ENCODE measurements at regions not wholly inside any gene's neighbourhood (a gene's known extent, or its start where the extent isn't known, plus 50 kb on each side); places are given as distances from the start of the nearest gene placed in this dataset.

DNA sequence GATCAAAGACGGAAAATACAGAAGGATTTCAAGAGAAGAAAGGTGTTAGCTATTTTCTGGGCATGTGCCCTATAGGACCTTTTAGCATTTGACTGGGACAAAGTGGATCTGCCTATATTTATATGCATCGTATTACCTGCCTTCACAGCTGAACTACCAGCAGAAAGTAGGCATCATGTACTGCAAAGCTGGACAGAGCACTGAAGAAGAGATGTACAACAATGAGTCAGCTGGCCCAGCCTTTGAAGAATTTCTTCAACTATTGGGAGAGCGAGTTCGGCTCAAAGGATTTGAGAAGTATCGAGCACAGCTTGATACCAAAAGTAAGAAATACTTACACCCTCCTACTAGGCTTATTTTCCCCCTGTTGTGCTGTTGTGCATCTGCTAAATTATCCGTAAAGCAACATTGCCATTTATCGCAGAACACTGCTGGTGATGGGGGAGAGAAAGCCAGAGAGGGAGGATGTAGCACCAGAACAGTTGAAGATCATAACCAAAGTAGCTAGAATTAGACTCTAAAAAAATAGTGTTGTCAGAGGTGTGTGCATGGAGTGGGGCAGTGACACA lies 282.0 kb upstream of the RGS6 start:
- no peaks in the 10 kb centered on the region for H3K27me3 Mint-ChIP-seq (ENCODE audit: low read depth)
- peaks cover 70% of the 10 kb centered on the region for H3K36me3 Mint-ChIP-seq (ENCODE audit: low read depth)
- intact Hi-C loops (cut with micrococcal nuclease): no loop called here
- no peak for DNase-seq (ENCODE audit: low spot score)
- peaks cover 29% of the 10 kb centered on the region for H3K9me3 Mint-ChIP-seq
- H3K4me3 Mint-ChIP-seq (ENCODE audit: low read depth): no peak overlapping the region
- no peak overlapping the region for H3K27ac Mint-ChIP-seq
- H3K4me1 Mint-ChIP-seq (ENCODE audit: low read depth): peaks cover 6% of the 10 kb centered on the region

DNA sequence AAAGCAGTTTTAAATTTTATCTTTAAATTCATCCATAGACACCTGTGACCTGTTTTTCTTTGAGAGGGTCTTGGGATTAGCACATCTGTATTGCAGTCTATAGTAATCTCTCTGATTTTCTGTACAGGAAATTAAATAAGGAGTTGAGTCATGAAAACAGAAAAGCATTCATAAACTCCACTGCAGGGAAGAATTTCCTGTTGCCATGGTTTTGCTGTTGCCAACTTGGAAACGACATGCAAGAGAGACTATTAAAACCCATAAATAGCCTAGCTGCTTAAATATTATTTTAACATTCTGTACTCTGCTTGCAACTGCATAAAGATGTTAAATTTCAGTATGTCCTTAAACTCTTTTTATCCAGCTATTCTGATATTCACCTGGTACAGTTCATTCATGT lies 281.0 kb upstream of the RGS6 start:
- Mint-ChIP-seq H3K27me3 (ENCODE audit: low read depth) (no peaks in the 10 kb centered on the region), H3K27ac (no peak overlapping the region), H3K4me1 (ENCODE audit: low read depth) (peaks cover 11% of the 10 kb centered on the region), H3K36me3 (ENCODE audit: low read depth) (peaks cover 75% of the 10 kb centered on the region), H3K4me3 (ENCODE audit: low read depth) (no peak overlapping the region), H3K9me3 (peaks cover 29% of the 10 kb centered on the region)
- intact Hi-C loops (cut with micrococcal nuclease): no loop called here
- no peak for DNase-seq (ENCODE audit: low spot score)

DNA sequence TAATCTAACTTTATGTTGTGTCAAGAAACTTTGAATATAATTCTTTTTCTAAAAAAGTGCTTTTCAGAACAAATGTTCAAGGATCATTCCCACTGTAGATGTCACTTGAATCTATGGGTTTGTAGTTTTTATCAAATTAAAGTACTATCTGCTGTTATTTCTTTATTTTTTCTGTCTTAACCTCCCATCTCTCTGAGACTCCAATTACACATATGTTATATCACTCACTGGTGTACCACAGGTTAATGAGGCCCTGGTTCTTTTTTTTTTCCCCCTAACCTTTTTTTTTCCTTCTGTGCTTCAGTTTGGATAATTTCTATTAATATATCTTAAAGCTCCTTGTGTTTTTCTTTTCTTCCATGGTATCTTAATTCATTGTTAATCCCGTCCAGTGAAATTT lies 279.9 kb upstream of the RGS6 start:
- no peaks in the 10 kb centered on the region for H3K27me3 Mint-ChIP-seq (ENCODE audit: low read depth)
- DNase-seq (ENCODE audit: low spot score): no peak
- peaks cover 29% of the 10 kb centered on the region for H3K9me3 Mint-ChIP-seq
- intact Hi-C loops (cut with micrococcal nuclease): no loop called here
- H3K36me3 Mint-ChIP-seq (ENCODE audit: low read depth): peaks cover 67% of the 10 kb centered on the region
- H3K27ac Mint-ChIP-seq: no peak overlapping the region
- H3K4me1 Mint-ChIP-seq (ENCODE audit: low read depth): peaks cover 12% of the 10 kb centered on the region
- no peak overlapping the region for H3K4me3 Mint-ChIP-seq (ENCODE audit: low read depth)

GRCh38 chr14:71654810-71655209 lies 277.4 kb upstream of the RGS6 start:
- Mint-ChIP-seq H3K27ac (no peak overlapping the region), H3K36me3 (ENCODE audit: low read depth) (peaks cover 76% of the 10 kb centered on the region), H3K4me3 (ENCODE audit: low read depth) (no peak overlapping the region), H3K9me3 (peaks cover 29% of the 10 kb centered on the region), H3K4me1 (ENCODE audit: low read depth) (peaks cover 28% of the 10 kb centered on the region), H3K27me3 (ENCODE audit: low read depth) (no peaks in the 10 kb centered on the region)
- intact Hi-C loops (cut with micrococcal nuclease): loop anchor here (5.0 kb wide), 1 partner anchor 98 kb away; no protein-coding TSS in a partner anchor
- no peak for DNase-seq (ENCODE audit: low spot score)

DNA sequence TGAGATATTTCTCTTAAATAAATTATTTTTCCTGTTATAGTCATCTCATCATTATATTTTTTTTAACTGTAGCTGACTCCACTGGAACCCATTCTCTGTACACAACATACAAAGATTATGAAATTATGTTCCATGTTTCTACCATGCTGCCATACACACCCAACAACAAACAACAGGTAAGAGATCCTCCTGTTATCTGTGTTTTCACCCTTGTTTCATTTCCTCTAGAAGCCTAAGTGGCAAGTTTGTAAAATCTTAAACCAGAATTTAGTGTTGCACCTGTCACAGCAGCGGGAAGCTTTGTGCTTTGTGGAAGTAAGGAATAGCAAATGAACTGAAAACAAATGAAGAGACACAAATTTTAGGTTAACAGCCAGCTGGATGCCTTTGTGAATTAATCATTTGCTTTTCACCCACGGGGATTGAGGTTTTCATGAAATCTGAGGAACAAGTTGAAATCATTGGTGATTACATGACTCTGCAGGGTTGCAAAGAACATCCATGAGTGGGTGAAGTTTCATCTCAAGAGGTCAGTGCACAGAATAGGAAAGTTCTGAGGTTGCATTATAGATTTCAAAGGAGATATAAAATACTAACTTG lies 273.9 kb upstream of the RGS6 start:
- intact Hi-C loops (cut with micrococcal nuclease): loop anchor here (2.0 to 5.0 kb wide), 3 partner anchors 64 to 334 kb away; no protein-coding TSS in a partner anchor
- peaks cover 4% of the 10 kb centered on the region for H3K9me3 Mint-ChIP-seq
- H3K4me3 Mint-ChIP-seq (ENCODE audit: low read depth): peak overlapping the region; percentile 39
- H3K36me3 Mint-ChIP-seq (ENCODE audit: low read depth): peaks cover 68% of the 10 kb centered on the region
- H3K27ac Mint-ChIP-seq: peak overlapping the region; percentile 59
- peaks cover 30% of the 10 kb centered on the region for H3K4me1 Mint-ChIP-seq (ENCODE audit: low read depth)
- H3K27me3 Mint-ChIP-seq (ENCODE audit: low read depth): no peaks in the 10 kb centered on the region
- no peak for DNase-seq (ENCODE audit: low spot score)

DNA sequence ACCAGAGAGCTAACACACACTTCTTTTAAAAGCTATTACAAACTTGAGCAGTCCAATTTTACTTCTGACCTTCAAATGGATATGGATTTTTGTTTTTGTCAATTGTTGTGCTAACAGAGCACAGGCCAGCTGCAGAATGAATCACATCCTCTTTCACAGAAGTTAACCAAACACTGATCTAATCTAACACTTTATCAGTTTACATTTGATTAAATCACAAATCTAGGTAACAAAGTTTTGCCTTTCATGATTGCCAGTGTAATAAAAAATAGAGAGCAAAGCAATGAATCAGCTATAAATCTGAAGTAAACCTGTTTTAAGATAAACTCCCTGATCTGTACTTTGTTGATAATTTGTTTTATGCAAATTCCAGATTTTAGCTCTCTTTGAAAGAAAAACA lies 273.1 kb upstream of the RGS6 start:
- Mint-ChIP-seq H3K27ac (peak overlapping the region; percentile 9), H3K4me1 (ENCODE audit: low read depth) (peaks cover 33% of the 10 kb centered on the region), H3K27me3 (ENCODE audit: low read depth) (no peaks in the 10 kb centered on the region), H3K36me3 (ENCODE audit: low read depth) (peaks cover 66% of the 10 kb centered on the region), H3K9me3 (no peaks in the 10 kb centered on the region), H3K4me3 (ENCODE audit: low read depth) (no peak overlapping the region)
- DNase-seq (ENCODE audit: low spot score): no peak
- intact Hi-C loops (cut with micrococcal nuclease): loop anchor here (1.0 to 5.0 kb wide), 4 partner anchors 64 to 516 kb away; no protein-coding TSS in a partner anchor

DNA sequence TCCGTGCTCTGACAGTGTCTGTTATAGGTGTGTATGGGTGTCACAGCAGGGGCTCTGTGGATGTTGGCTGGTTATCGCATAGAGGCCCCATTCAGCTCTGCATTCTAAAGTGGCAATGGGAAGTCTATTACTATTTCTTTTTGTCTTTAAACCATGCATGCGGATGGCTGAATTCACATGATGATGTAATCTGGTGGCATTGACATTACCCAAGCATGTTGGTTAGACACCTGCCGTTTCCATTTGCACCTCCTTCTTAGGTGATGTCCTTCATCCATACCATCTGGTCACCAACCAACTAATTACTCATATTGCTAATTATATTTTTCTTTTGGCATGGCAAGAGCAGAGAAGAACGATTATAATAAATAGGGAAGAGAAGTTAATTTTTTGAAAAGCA lies 270.8 kb upstream of the RGS6 start:
- Mint-ChIP-seq H3K36me3 (ENCODE audit: low read depth) (peaks cover 59% of the 10 kb centered on the region), H3K4me3 (ENCODE audit: low read depth) (no peak overlapping the region), H3K9me3 (no peaks in the 10 kb centered on the region), H3K27ac (no peak overlapping the region), H3K4me1 (ENCODE audit: low read depth) (peaks cover 41% of the 10 kb centered on the region), H3K27me3 (ENCODE audit: low read depth) (no peaks in the 10 kb centered on the region)
- intact Hi-C loops (cut with micrococcal nuclease): no loop called here
- DNase-seq (ENCODE audit: low spot score): no peak

- Mint-ChIP-seq H3K27ac (no peak overlapping the region), H3K36me3 (ENCODE audit: low read depth) (peaks cover 63% of the 10 kb centered on the region), H3K4me1 (ENCODE audit: low read depth) (peaks cover 40% of the 10 kb centered on the region), H3K4me3 (ENCODE audit: low read depth) (no peak overlapping the region), H3K9me3 (no peaks in the 10 kb centered on the region), H3K27me3 (ENCODE audit: low read depth) (no peaks in the 10 kb centered on the region)
- intact Hi-C loops (cut with micrococcal nuclease): no loop called here
- no peak for DNase-seq (ENCODE audit: low spot score)
These were observed 269.9 kb upstream of the RGS6 start for GRCh38 chr14:71662291-71662790.

- Mint-ChIP-seq H3K9me3 (no peaks in the 10 kb centered on the region), H3K4me1 (ENCODE audit: low read depth) (peaks cover 27% of the 10 kb centered on the region), H3K4me3 (ENCODE audit: low read depth) (no peak overlapping the region), H3K27ac (peak overlapping the region; percentile 2), H3K27me3 (ENCODE audit: low read depth) (no peaks in the 10 kb centered on the region), H3K36me3 (ENCODE audit: low read depth) (peaks cover 58% of the 10 kb centered on the region)
- intact Hi-C loops (cut with micrococcal nuclease): no loop called here
- DNase-seq (ENCODE audit: low spot score): no peak
These were observed 267.1 kb upstream of the RGS6 start for GRCh38 chr14:71665157-71665556.

DNA sequence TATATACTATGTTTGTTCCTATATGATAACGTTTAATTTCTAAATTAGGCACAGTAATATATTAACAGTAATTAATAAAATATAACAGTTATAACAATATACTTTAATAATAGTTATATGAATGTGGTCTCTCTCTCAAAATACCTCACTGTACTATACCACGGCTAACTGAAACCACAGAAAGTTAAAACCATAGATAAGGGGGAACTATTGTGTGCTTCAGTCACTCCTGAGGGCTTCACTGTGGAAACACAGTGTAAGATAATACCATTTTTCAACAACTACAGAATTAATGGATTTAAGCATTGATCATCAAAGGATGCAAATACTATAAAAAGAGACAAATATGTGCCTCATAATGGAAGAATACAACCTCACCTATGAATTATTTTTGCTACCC lies 266.4 kb upstream of the RGS6 start:
- no peaks in the 10 kb centered on the region for H3K27me3 Mint-ChIP-seq (ENCODE audit: low read depth)
- intact Hi-C loops (cut with micrococcal nuclease): no loop called here
- H3K4me1 Mint-ChIP-seq (ENCODE audit: low read depth): peaks cover 26% of the 10 kb centered on the region
- no peak overlapping the region for H3K27ac Mint-ChIP-seq
- DNase-seq (ENCODE audit: low spot score): no peak
- H3K36me3 Mint-ChIP-seq (ENCODE audit: low read depth): peaks cover 55% of the 10 kb centered on the region
- no peaks in the 10 kb centered on the region for H3K9me3 Mint-ChIP-seq
- no peak overlapping the region for H3K4me3 Mint-ChIP-seq (ENCODE audit: low read depth)

- H3K4me1 Mint-ChIP-seq (ENCODE audit: low read depth): peaks cover 35% of the 10 kb centered on the region
These were observed 265.6 kb upstream of the RGS6 start for GRCh38 chr14:71666571-71667145.

GRCh38 chr14:71668186-71668912 lies 263.9 kb upstream of the RGS6 start:
- no peak overlapping the region for H3K27ac Mint-ChIP-seq
- H3K36me3 Mint-ChIP-seq (ENCODE audit: low read depth): peaks cover 59% of the 10 kb centered on the region
- H3K9me3 Mint-ChIP-seq: no peaks in the 10 kb centered on the region
- DNase-seq (ENCODE audit: low spot score): no peak
- no peaks in the 10 kb centered on the region for H3K27me3 Mint-ChIP-seq (ENCODE audit: low read depth)
- peaks cover 34% of the 10 kb centered on the region for H3K4me1 Mint-ChIP-seq (ENCODE audit: low read depth)
- H3K4me3 Mint-ChIP-seq (ENCODE audit: low read depth): no peak overlapping the region
- intact Hi-C loops (cut with micrococcal nuclease): no loop called here

More at GRCh38 chr14:71666571-71667145, 265.6 kb upstream of the RGS6 start:
- H3K27me3 Mint-ChIP-seq (ENCODE audit: low read depth): no peaks in the 10 kb centered on the region
- no peak for DNase-seq (ENCODE audit: low spot score)
- H3K9me3 Mint-ChIP-seq: no peaks in the 10 kb centered on the region
- H3K27ac Mint-ChIP-seq: no peak overlapping the region
- H3K4me3 Mint-ChIP-seq (ENCODE audit: low read depth): no peak overlapping the region
- peaks cover 55% of the 10 kb centered on the region for H3K36me3 Mint-ChIP-seq (ENCODE audit: low read depth)
- intact Hi-C loops (cut with micrococcal nuclease): no loop called here

DNA sequence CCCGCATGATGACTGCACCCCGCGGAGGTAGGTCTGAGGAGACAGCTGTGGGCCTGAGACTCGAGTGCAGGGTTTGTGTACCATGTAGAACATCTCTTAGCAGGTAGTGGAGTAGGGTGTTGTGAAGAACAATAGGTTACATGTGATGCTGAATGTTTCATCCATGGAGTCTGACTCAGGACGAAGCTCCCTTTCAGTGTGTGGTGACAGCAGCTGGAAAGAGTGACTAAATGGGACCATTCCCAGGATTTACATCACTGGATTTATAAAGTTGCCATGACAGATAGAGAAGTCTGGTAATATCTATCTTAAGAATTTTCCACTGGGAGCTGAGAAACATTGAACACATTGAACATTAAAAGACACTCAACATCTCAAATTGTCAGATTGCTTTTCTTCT lies 259.6 kb upstream of the RGS6 start:
- DNase-seq (ENCODE audit: low spot score): no peak
- H3K4me1 Mint-ChIP-seq (ENCODE audit: low read depth): peaks cover 23% of the 10 kb centered on the region
- H3K36me3 Mint-ChIP-seq (ENCODE audit: low read depth): peaks cover 62% of the 10 kb centered on the region
- H3K4me3 Mint-ChIP-seq (ENCODE audit: low read depth): no peak overlapping the region
- no peaks in the 10 kb centered on the region for H3K9me3 Mint-ChIP-seq
- no peaks in the 10 kb centered on the region for H3K27me3 Mint-ChIP-seq (ENCODE audit: low read depth)
- intact Hi-C loops (cut with micrococcal nuclease): no loop called here
- no peak overlapping the region for H3K27ac Mint-ChIP-seq

All from activated T-helper 2 cell treated with anti-CD3 and anti-CD28 coated beads, Interferon-gamma antibody, Interleukin-2, Interleukin-4, amounts not matched to agents 10 μg/mL and 5 μg/mL and 100 μg/mL, durations not matched to agents 14 hours and 24 hours and 36 hours (primary cell).